Trophoblast cell (in vitro differentiated cells and primary cell): ENCODE measurements at regions not wholly inside any gene's neighbourhood (a gene's known extent, or its start where the extent isn't known, plus 50 kb on each side); places are given as distances from the start of the nearest gene placed in this dataset.

ENCODE experiments used
- DNase-seq, 2 donors: peaks; one replicate each; pipeline ENCODE4 v3.0.0-alpha.2; 2016
- H2AFZ ChIP-seq: 2 replicates; pipeline ENCODE4 v1.6.1; 2013; ENCODE audit warnings: low read length, moderate library complexity, mild to moderate bottlenecking; ENCODE audit not compliant: insufficient read depth, poor library complexity
- H2AK5ac ChIP-seq: 2 replicates; pipeline ENCODE4 v1.6.1; 2013; ENCODE audit warnings: mild to moderate bottlenecking, low read length
- H2BK120ac ChIP-seq: 2 replicates; pipeline ENCODE4 v1.6.1; 2013; ENCODE audit warnings: low read length, mild to moderate bottlenecking, moderate library complexity; ENCODE audit not compliant: insufficient read depth, poor library complexity
- H2BK12ac ChIP-seq: 2 replicates; pipeline ENCODE4 v1.6.1; 2013; ENCODE audit warnings: mild to moderate bottlenecking, low read length, moderate library complexity
- H2BK5ac ChIP-seq: 2 replicates; pipeline ENCODE4 v1.6.1; 2013; ENCODE audit warnings: low read length, low read depth, moderate library complexity, mild to moderate bottlenecking; ENCODE audit not compliant: poor library complexity
- H3K14ac ChIP-seq: 2 replicates; pipeline ENCODE4 v1.6.1; 2013; ENCODE audit warnings: mild to moderate bottlenecking, low read length
- H3K18ac ChIP-seq: 2 replicates; pipeline ENCODE4 v1.6.1; 2013; ENCODE audit warnings: mild to moderate bottlenecking, low read length
- H3K23ac ChIP-seq: 2 replicates; pipeline ENCODE4 v1.6.1; 2013; ENCODE audit warnings: low read length
- H3K27ac ChIP-seq: 2 replicates; pipeline ENCODE4 v1.5.1; 2013; ENCODE audit warnings: low read depth, mild to moderate bottlenecking, inconsistent platforms, low read length, moderate library complexity
- H3K27me3 ChIP-seq: 2 replicates; pipeline ENCODE4 v1.6.1; 2013; ENCODE audit warnings: inconsistent platforms, mild to moderate bottlenecking, low read length, moderate library complexity; ENCODE audit not compliant: insufficient read depth
- H3K36me3 ChIP-seq, 2 experiments: 1 replicate in 1 of 2; 2 replicates in 1 of 2; pipeline ENCODE4 v1.6.1; 2013; ENCODE audit warnings: low read length in 2 of 2, mild to moderate bottlenecking in 2 of 2, moderate library complexity in 1 of 2; ENCODE audit not compliant: insufficient read depth in 2 of 2, control insufficient read depth in 1 of 2
- H3K4ac ChIP-seq: 2 replicates; pipeline ENCODE4 v1.6.1; 2013; ENCODE audit warnings: low read depth, mild to moderate bottlenecking, low read length, moderate library complexity
- H3K4me1 ChIP-seq, 2 experiments: 1 replicate in 1 of 2; 2 replicates in 1 of 2; pipeline ENCODE4 v1.6.1; 2013; ENCODE audit warnings: low read length in 2 of 2, mild to moderate bottlenecking in 2 of 2, moderate library complexity in 1 of 2; ENCODE audit not compliant: insufficient read depth in 2 of 2, control insufficient read depth in 1 of 2
- H3K4me2 ChIP-seq: 2 replicates; pipeline ENCODE4 v1.6.1; 2013; ENCODE audit warnings: inconsistent platforms, mild to moderate bottlenecking, low read length, moderate library complexity
- H3K4me3 ChIP-seq: 2 replicates; pipeline ENCODE4 v1.5.1; 2013; ENCODE audit warnings: mild to moderate bottlenecking, low read depth, low read length, inconsistent platforms
- H3K79me1 ChIP-seq: one replicate; pipeline ENCODE4 v1.6.1; 2013; ENCODE audit warnings: low read length
- H3K79me2 ChIP-seq: 2 replicates; pipeline ENCODE4 v1.6.1; 2013; ENCODE audit warnings: low read length, mild to moderate bottlenecking; ENCODE audit not compliant: control insufficient read depth, insufficient read depth, poor library complexity
- H3K9ac ChIP-seq: 2 replicates; pipeline ENCODE4 v1.6.1; 2013; ENCODE audit warnings: mild to moderate bottlenecking, low read length
- H3K9me3 ChIP-seq: 2 replicates; pipeline ENCODE4 v1.6.1; 2013; ENCODE audit warnings: low read depth, mild to moderate bottlenecking, control low read depth, inconsistent platforms, low read length; ENCODE audit not compliant: insufficient read depth
- H4K12ac ChIP-seq: 2 replicates; pipeline ENCODE4 v1.6.1; 2013; ENCODE audit warnings: low read depth, mild to moderate bottlenecking, low read length, moderate library complexity
- H4K8ac ChIP-seq: 2 replicates; pipeline ENCODE4 v1.6.1; 2013; ENCODE audit warnings: low read depth, mild to moderate bottlenecking, low read length, moderate library complexity
- H4K91ac ChIP-seq: one replicate; pipeline ENCODE4 v1.6.1; 2013; ENCODE audit warnings: low read depth, mild to moderate bottlenecking, low read length, moderate library complexity
- WGBS: extraction: QIAGEN DNeasy Blood & Tissue Kit; methylation state at CpG from one replicate; pipeline ENCODE4 v1.1.7; 2013; ENCODE audit warnings: missing lambda C conversion rate; ENCODE audit not compliant: insufficient read length, insufficient coverage; ENCODE audit errors: extremely low coverage; 5-methylcytosine and 5-hydroxymethylcytosine counted together

GRCh38 chr2:128755695-128756364 lies 437.2 kb upstream of the HS6ST1 start:
- H3K18ac ChIP-seq, result no peak overlapping the region
- no peak overlapping the region for H4K91ac ChIP-seq
- no peak overlapping the region for H4K8ac ChIP-seq
- no peak overlapping the region for H3K4me3 ChIP-seq
- H2AK5ac ChIP-seq, result no peak overlapping the region
- no peak overlapping the region for H3K27ac ChIP-seq
- H2BK12ac ChIP-seq, result no peak overlapping the region
- H4K12ac ChIP-seq, result no peak overlapping the region
- H3K27me3 ChIP-seq, result no peaks in the 10 kb centered on the region
- no peak overlapping the region for H3K4ac ChIP-seq
- no peaks in the 10 kb centered on the region for H3K79me1 ChIP-seq
- no peak overlapping the region for H3K9ac ChIP-seq
- no peaks in the 10 kb centered on the region for H3K36me3 ChIP-seq
- no peak overlapping the region for H3K14ac ChIP-seq
- H2BK5ac ChIP-seq, result no peak overlapping the region
- no peak overlapping the region for H2BK120ac ChIP-seq
- no peak overlapping the region for H2AFZ ChIP-seq
- no peak for DNase-seq
- WGBS, result no CpG with 5 or more reads among the region's 15 CpGs
- H3K4me1 ChIP-seq, result no peaks in the 10 kb centered on the region
- H3K79me2 ChIP-seq, result no peaks in the 10 kb centered on the region
- no peak overlapping the region for H3K4me2 ChIP-seq
- H3K23ac ChIP-seq, result no peak overlapping the region
- peaks cover 2% of the 10 kb centered on the region for H3K9me3 ChIP-seq

- H3K9ac ChIP-seq, result no peak overlapping the region
- no peak overlapping the region for H2BK12ac ChIP-seq
- no peak overlapping the region for H3K14ac ChIP-seq
- H3K79me2 ChIP-seq, result no peaks in the 10 kb centered on the region
- no peak overlapping the region for H3K4ac ChIP-seq
- H2BK120ac ChIP-seq, result no peak overlapping the region
- no peaks in the 10 kb centered on the region for H3K27me3 ChIP-seq
- H2AK5ac ChIP-seq, result no peak overlapping the region
- no peak overlapping the region for H4K12ac ChIP-seq
- H4K8ac ChIP-seq, result no peak overlapping the region
- no peaks in the 10 kb centered on the region for H3K36me3 ChIP-seq
- no peak overlapping the region for H3K4me2 ChIP-seq
- H2AFZ ChIP-seq, result no peak overlapping the region
- peaks cover 2% of the 10 kb centered on the region for H3K9me3 ChIP-seq
- no peak overlapping the region for H3K4me3 ChIP-seq
- no peak overlapping the region for H3K23ac ChIP-seq
- DNase-seq, result no peak
- no peak overlapping the region for H4K91ac ChIP-seq
- H3K79me1 ChIP-seq, result no peaks in the 10 kb centered on the region
- H3K18ac ChIP-seq, result no peak overlapping the region
- no CpG with 5 or more reads among the region's 2 CpGs for WGBS
- no peak overlapping the region for H2BK5ac ChIP-seq
- H3K27ac ChIP-seq, result no peak overlapping the region
- H3K4me1 ChIP-seq, result no peaks in the 10 kb centered on the region
Measured at GRCh38 chr2:128756365-128756717, 437.7 kb upstream of the HS6ST1 start.

- Histone ChIP-seq H3K4ac (no peak overlapping the region), H3K79me2 (no peaks in the 10 kb centered on the region), H3K36me3 (no peaks in the 10 kb centered on the region), H3K27me3 (no peaks in the 10 kb centered on the region), H3K27ac (no peak overlapping the region), H3K14ac (no peak overlapping the region), H3K18ac (no peak overlapping the region), H3K4me1 (no peaks in the 10 kb centered on the region), H3K4me3 (no peak overlapping the region), H3K79me1 (no peaks in the 10 kb centered on the region), H3K23ac (no peak overlapping the region), H2BK5ac (no peak overlapping the region), H4K91ac (no peak overlapping the region), H3K9ac (no peak overlapping the region), H2BK120ac (no peak overlapping the region), H3K4me2 (no peak overlapping the region), H2AK5ac (no peak overlapping the region), H2BK12ac (no peak overlapping the region), H4K12ac (no peak overlapping the region), H2AFZ (no peak overlapping the region), H3K9me3 (no peaks in the 10 kb centered on the region), H4K8ac (no peak overlapping the region)
- no CpG with 5 or more reads among the region's 6 CpGs for WGBS
- no peak for DNase-seq
Measured at GRCh38 chr2:128765811-128766210, 447.1 kb upstream of the HS6ST1 start.

- no peak overlapping the region for H3K27ac ChIP-seq
- WGBS, result no CpG with 5 or more reads among the region's 1 CpG
- H3K4me3 ChIP-seq, result no peak overlapping the region
- no peak overlapping the region for H2AFZ ChIP-seq
- no peak overlapping the region for H4K8ac ChIP-seq
- H3K9ac ChIP-seq, result no peak overlapping the region
- H3K14ac ChIP-seq, result no peak overlapping the region
- no peaks in the 10 kb centered on the region for H3K79me1 ChIP-seq
- H3K27me3 ChIP-seq, result no peaks in the 10 kb centered on the region
- no peak overlapping the region for H2BK120ac ChIP-seq
- no peak overlapping the region for H4K91ac ChIP-seq
- H2AK5ac ChIP-seq, result no peak overlapping the region
- H3K9me3 ChIP-seq, result no peaks in the 10 kb centered on the region
- no peak overlapping the region for H3K23ac ChIP-seq
- no peak overlapping the region for H4K12ac ChIP-seq
- no peak overlapping the region for H3K4ac ChIP-seq
- no peak overlapping the region for H3K4me2 ChIP-seq
- no peaks in the 10 kb centered on the region for H3K4me1 ChIP-seq
- no peaks in the 10 kb centered on the region for H3K79me2 ChIP-seq
- no peak overlapping the region for H2BK12ac ChIP-seq
- no peak for DNase-seq
- no peak overlapping the region for H3K18ac ChIP-seq
- H2BK5ac ChIP-seq, result no peak overlapping the region
- H3K36me3 ChIP-seq, result no peaks in the 10 kb centered on the region
Measured at GRCh38 chr2:128768041-128768440, 449.4 kb upstream of the HS6ST1 start.
